Prostate gland (tissue), 2 donors: ENCODE measurements at regions not wholly inside any gene's neighbourhood (a gene's known extent, or its start where the extent isn't known, plus 50 kb on each side); places are given as distances from the start of the nearest gene placed in this dataset.
"Not testable (repeated sequence)": the region's sequence is repeated elsewhere in the genome, so short reads cannot be mapped to it uniquely, and the experiment has no call there.

Source experiments
- DNase-seq: peaks from one replicate; pipeline ENCODE4 v3.0.0-alpha.2; 2019; ENCODE audit warnings: low spot score
- H3K27ac ChIP-seq, 2 donors: fragments of 200-600 bp; sonication (generic); 2 replicates each; pipeline ENCODE4 v1.5.1; 2017 to 2019
- H3K27me3 ChIP-seq: fragments of 200-600 bp; sonication (generic); replicated peaks from 2 replicates; pipeline ENCODE4 v1.5.1; 2019; ENCODE audit not compliant: insufficient read depth
- H3K36me3 ChIP-seq, 2 donors: fragments of 200-600 bp; sonication (generic); 1 replicate in 1 of 2; 2 replicates in 1 of 2; pipeline versions ENCODE4 v1.5.1 to v1.8.1; 2017 to 2019
- H3K4me1 ChIP-seq: fragments of 200-600 bp; sonication (generic); replicated peaks from 2 replicates; pipeline ENCODE4 v1.5.1; 2019
- H3K4me3 ChIP-seq, 2 donors: fragments of 200-600 bp; sonication (generic); 2 replicates each; pipeline ENCODE4 v1.5.1; 2017 to 2019
- H3K9me3 ChIP-seq: fragments of 200-600 bp; sonication (generic); 2 replicates; pipeline ENCODE4 v1.5.1; 2017
- CTCF ChIP-seq, 4 experiments: fragments of 200-600 bp in 2 of 4; fragments of 450-650 bp in 2 of 4; sonication (generic) in 2 of 4; IDR thresholded peaks; 1 replicate in 3 of 4; 2 replicates in 1 of 4; pipeline ENCODE4 v1.5.1; 2016 to 2019; ENCODE audit warnings: antibody characterized with exemption in 4 of 4, mild to moderate bottlenecking in 2 of 4, moderate library complexity in 2 of 4
- POLR2A ChIP-seq: fragments of 450-650 bp; IDR thresholded peaks from one replicate; pipeline ENCODE4 v1.6.1; 2016; ENCODE audit warnings: antibody characterized with exemption, mild to moderate bottlenecking
- POLR2AphosphoS5 ChIP-seq: sonication (generic); formaldehyde crosslinking; IDR thresholded peaks from one replicate; pipeline ENCODE4 v1.6.1; 2017; ENCODE audit warnings: antibody characterized with exemption
- WGBS: methylation state at CpG from one replicate; pipeline ENCODE4 v1.1.5; 2018; 5-methylcytosine and 5-hydroxymethylcytosine counted together
- intact Hi-C: fragments of 100-400 bp; cut with DNase I; formaldehyde crosslinking; loops from one replicate; pipeline ENCODE4 v1.14.2; 2022

GRCh38 chr14:35174342-35174741 is 52.0 kb downstream of the PRORP start:
- WGBS, result 61% methylated on average over 3 of the region's 3 CpGs
- TF ChIP-seq CTCF (IDR thresholded peaks at IDR 0.05) (no peak), POLR2A (no peak), POLR2AphosphoS5 (no peak)
- no peaks in the 10 kb centered on the region for H3K9me3 ChIP-seq
- H3K27ac ChIP-seq, result no peak overlapping the region
- no peak for DNase-seq
- no peaks in the 10 kb centered on the region for H3K36me3 ChIP-seq
- no peaks in the 10 kb centered on the region for H3K27me3 ChIP-seq
- intact Hi-C loops, result no loop called here
- no peak overlapping the region for H3K4me3 ChIP-seq
- no peaks in the 10 kb centered on the region for H3K4me1 ChIP-seq

GRCh38 chr14:35180179-35180578 is 57.8 kb downstream of the PRORP start:
- H3K4me3 ChIP-seq, result no peak overlapping the region
- intact Hi-C loops, result no loop called here
- 87% methylated on average over 7 of the region's 7 CpGs for WGBS
- H3K4me1 ChIP-seq, result no peaks in the 10 kb centered on the region
- TF ChIP-seq POLR2A, result no peak
- TF ChIP-seq CTCF (IDR thresholded peaks at IDR 0.05), result no peak
- TF ChIP-seq POLR2AphosphoS5, result no peak
- H3K36me3 ChIP-seq, result no peaks in the 10 kb centered on the region
- no peaks in the 10 kb centered on the region for H3K27me3 ChIP-seq
- DNase-seq, result no peak
- no peaks in the 10 kb centered on the region for H3K9me3 ChIP-seq
- no peak overlapping the region for H3K27ac ChIP-seq

GRCh38 chr14:35184891-35185290 is 62.5 kb downstream of the PRORP start:
- DNase-seq, intact Hi-C loops, H3K27ac ChIP-seq, H3K36me3 ChIP-seq, H3K4me1 ChIP-seq, H3K9me3 ChIP-seq, H3K4me3 ChIP-seq, H3K27me3 ChIP-seq: not testable (repeated sequence)

- Histone ChIP-seq H3K36me3 (no peaks in the 10 kb centered on the region), H3K27me3 (no peaks in the 10 kb centered on the region), H3K4me3 (no peak overlapping the region), H3K4me1 (no peaks in the 10 kb centered on the region), H3K27ac (no peak overlapping the region), H3K9me3 (no peaks in the 10 kb centered on the region)
- no peak for DNase-seq
- TF ChIP-seq CTCF (IDR thresholded peaks at IDR 0.05) (no peak), POLR2A (no peak), POLR2AphosphoS5 (no peak)
- WGBS, result 98% methylated on average over 1 of the region's 1 CpG
- intact Hi-C loops, result no loop called here
These were observed 67.1 kb downstream of the PRORP start for GRCh38 chr14:35189422-35189821.

- Histone ChIP-seq H3K4me1 (no peaks in the 10 kb centered on the region), H3K27ac (no peak overlapping the region), H3K27me3 (no peaks in the 10 kb centered on the region), H3K4me3 (no peak overlapping the region), H3K36me3 (no peaks in the 10 kb centered on the region), H3K9me3 (no peaks in the 10 kb centered on the region)
- no peak for DNase-seq
- TF ChIP-seq POLR2A, result no peak
- TF ChIP-seq CTCF (IDR thresholded peaks at IDR 0.05), result no peak
- TF ChIP-seq POLR2AphosphoS5, result no peak
- intact Hi-C loops, result no loop called here
These were observed 70.8 kb downstream of the PRORP start for GRCh38 chr14:35193161-35193560.

GRCh38 chr14:35194183-35194582 is 71.8 kb downstream of the PRORP start:
- DNase-seq, H3K27ac ChIP-seq, intact Hi-C loops, H3K27me3 ChIP-seq, H3K4me3 ChIP-seq, H3K36me3 ChIP-seq, H3K9me3 ChIP-seq, H3K4me1 ChIP-seq: not testable (repeated sequence)
- 96% methylated on average over 1 of the region's 1 CpG for WGBS
